PC-9 (cell line): ENCODE measurements at regions not wholly inside any gene's neighbourhood (a gene's known extent, or its start where the extent isn't known, plus 50 kb on each side); places are given as distances from the start of the nearest gene placed in this dataset.

Experiments used
- BruUV-seq: library from RNA; stranded (reverse); fragments of 400-500 nt; replicated peaks from 2 replicates; lab custom pipeline; 2021; lab: Mats Ljungman, UMichigan
- CTCF ChIA-PET: fragments of 300-600 bp; sonication (Branson Sonifier 250); formaldehyde crosslinking; loops from one replicate; lab custom pipeline; 2022; ENCODE audit warnings: antibody characterized with exemption; lab: Charles Lee
- POLR2A ChIA-PET: fragments of 300-600 bp; sonication (Branson Sonifier 250); formaldehyde crosslinking; loops from one replicate; lab custom pipeline; 2022; ENCODE audit warnings: antibody characterized with exemption; ENCODE audit not compliant: unreplicated experiment; lab: Charles Lee
- DNase-seq, 2 experiments: peaks; one replicate each; pipeline versions ENCODE4 v3.0.0 to v3.0.0-alpha.2; 2015 to 2022; ENCODE audit warnings: mixed read lengths in 1 of 2
- H2AFZ ChIP-seq: fragments of 200-600 bp; sonication (generic); 2 replicates; pipeline ENCODE4 v1.8.1; 2017; ENCODE audit warnings: antibody characterized with exemption
- H3F3A ChIP-seq: fragments of 200-600 bp; sonication (generic); 2 replicates; pipeline ENCODE4 v1.8.1; 2017; ENCODE audit warnings: antibody characterized with exemption, mild to moderate bottlenecking, low read depth; ENCODE audit not compliant: insufficient read depth
- H3K27ac ChIP-seq: fragments of 200-600 bp; sonication (generic); 2 replicates; pipeline ENCODE4 v1.6.1; 2016; ENCODE audit warnings: mixed run types
- H3K27me3 ChIP-seq: fragments of 200-600 bp; sonication (generic); 2 replicates; pipeline ENCODE4 v1.6.1; 2016; ENCODE audit warnings: low read depth, mixed run types; ENCODE audit not compliant: insufficient read depth
- H3K36me3 ChIP-seq: fragments of 200-600 bp; sonication (generic); 2 replicates; pipeline ENCODE4 v1.6.1; 2016; ENCODE audit warnings: low read depth, mixed run types
- H3K4me1 ChIP-seq: fragments of 200-600 bp; sonication (generic); replicated peaks from 2 replicates; pipeline ENCODE4 v1.6.1; 2016; ENCODE audit warnings: mixed run types; ENCODE audit not compliant: insufficient read depth
- H3K4me2 ChIP-seq: fragments of 200-600 bp; sonication (generic); 2 replicates; pipeline ENCODE4 v1.6.1; 2017; ENCODE audit warnings: mixed run types
- H3K4me3 ChIP-seq: fragments of 200-600 bp; sonication (generic); 2 replicates; pipeline ENCODE4 v1.6.1; 2016; ENCODE audit warnings: mixed run types
- H3K79me2 ChIP-seq: fragments of 200-600 bp; sonication (generic); 2 replicates; pipeline ENCODE4 v1.6.1; 2017; ENCODE audit warnings: low read depth, mixed run types
- H3K9me2 ChIP-seq: fragments of 200-600 bp; sonication (generic); 2 replicates; pipeline ENCODE4 v1.8.1; 2017; ENCODE audit warnings: mild to moderate bottlenecking; ENCODE audit not compliant: insufficient read depth
- H3K9me3 ChIP-seq: fragments of 200-600 bp; sonication (generic); 2 replicates; pipeline ENCODE4 v1.8.1; 2016; ENCODE audit warnings: low read depth; ENCODE audit not compliant: insufficient read depth
- H4K20me1 ChIP-seq: fragments of 200-600 bp; sonication (generic); 2 replicates; pipeline ENCODE4 v1.8.1; 2017; ENCODE audit not compliant: insufficient read depth
- CTCF ChIP-seq: fragments of 200-600 bp; sonication (generic); conservative IDR thresholded peaks from 2 replicates; pipeline ENCODE4 v1.6.1; 2017; ENCODE audit warnings: mixed run types, antibody characterized with exemption, mild to moderate bottlenecking, moderate library complexity
- EZH2 ChIP-seq: fragments of 200-600 bp; sonication (generic); IDR thresholded peaks from 2 replicates; pipeline ENCODE4 v1.8.0; 2017; ENCODE audit warnings: antibody characterized with exemption, low read depth
- intact Hi-C: fragments of 100-400 bp; cut with micrococcal nuclease; formaldehyde crosslinking; loops from one replicate; pipeline ENCODE4 v1.10.0; 2022; ENCODE audit not compliant: unreplicated experiment

GRCh38 chr15:93200837-93201226 lies 111.8 kb upstream of the RGMA start:
- Histone ChIP-seq H3K79me2 (no peaks in the 10 kb centered on the region), H3F3A (no peaks in the 10 kb centered on the region), H3K27ac (no peak overlapping the region), H3K36me3 (no peaks in the 10 kb centered on the region), H3K9me3 (no peaks in the 10 kb centered on the region), H3K4me2 (no peak overlapping the region), H3K4me3 (no peak overlapping the region), H3K27me3 (peaks cover 63% of the 10 kb centered on the region), H3K4me1 (no peaks in the 10 kb centered on the region), H2AFZ (no peak overlapping the region), H4K20me1 (no peaks in the 10 kb centered on the region), H3K9me2 (no peaks in the 10 kb centered on the region)
- TF ChIP-seq EZH2 (no peak), CTCF (no peak)
- DNase-seq: no peak
- ChIA-PET CTCF (no interaction called here), POLR2A (no interaction called here)
- intact Hi-C loops: no loop called here
- no TSS peak for BruUV-seq

GRCh38 chr15:93200081-93200836 lies 111.2 kb upstream of the RGMA start:
- BruUV-seq: no TSS peak
- DNase-seq: no peak
- H3K9me3 ChIP-seq: no peaks in the 10 kb centered on the region
- no peaks in the 10 kb centered on the region for H3K79me2 ChIP-seq
- no peaks in the 10 kb centered on the region for H3K36me3 ChIP-seq
- peaks cover 57% of the 10 kb centered on the region for H3K27me3 ChIP-seq
- no peak for TF ChIP-seq CTCF
- TF ChIP-seq EZH2: no peak
- intact Hi-C loops: no loop called here
- no peaks in the 10 kb centered on the region for H3K4me1 ChIP-seq
- H3K27ac ChIP-seq: no peak overlapping the region
- H3K9me2 ChIP-seq: no peaks in the 10 kb centered on the region
- ChIA-PET POLR2A (no interaction called here), CTCF (no interaction called here)
- H3F3A ChIP-seq: no peaks in the 10 kb centered on the region
- no peak overlapping the region for H2AFZ ChIP-seq
- H4K20me1 ChIP-seq: no peaks in the 10 kb centered on the region
- H3K4me2 ChIP-seq: no peak overlapping the region
- no peak overlapping the region for H3K4me3 ChIP-seq

- Histone ChIP-seq H3K27ac (no peak overlapping the region), H3K27me3 (peaks cover 49% of the 10 kb centered on the region), H3F3A (no peaks in the 10 kb centered on the region), H3K36me3 (no peaks in the 10 kb centered on the region), H4K20me1 (no peaks in the 10 kb centered on the region), H3K79me2 (no peaks in the 10 kb centered on the region), H2AFZ (no peak overlapping the region), H3K9me2 (no peaks in the 10 kb centered on the region), H3K4me3 (no peak overlapping the region), H3K4me2 (no peak overlapping the region), H3K4me1 (no peaks in the 10 kb centered on the region), H3K9me3 (no peaks in the 10 kb centered on the region)
- TF ChIP-seq CTCF (no peak), EZH2 (no peak)
- BruUV-seq: no TSS peak
- ChIA-PET POLR2A (no interaction called here), CTCF (no interaction called here)
- intact Hi-C loops: no loop called here
- no peak for DNase-seq
These were observed 107.2 kb upstream of the RGMA start for GRCh38 chr15:93196135-93196670.
